NOMO-1 (cell line): ENCODE measurements at regions not wholly inside any gene's neighbourhood (a gene's known extent, or its start where the extent isn't known, plus 50 kb on each side); places are given as distances from the start of the nearest gene placed in this dataset.

Source experiments
- DNase-seq, 2 experiments: peaks; one replicate each; lab custom pipeline; 2025; ENCODE audit not compliant: unreplicated experiment in 2 of 2; lab: John Stamatoyannopoulos, UW

DNA sequence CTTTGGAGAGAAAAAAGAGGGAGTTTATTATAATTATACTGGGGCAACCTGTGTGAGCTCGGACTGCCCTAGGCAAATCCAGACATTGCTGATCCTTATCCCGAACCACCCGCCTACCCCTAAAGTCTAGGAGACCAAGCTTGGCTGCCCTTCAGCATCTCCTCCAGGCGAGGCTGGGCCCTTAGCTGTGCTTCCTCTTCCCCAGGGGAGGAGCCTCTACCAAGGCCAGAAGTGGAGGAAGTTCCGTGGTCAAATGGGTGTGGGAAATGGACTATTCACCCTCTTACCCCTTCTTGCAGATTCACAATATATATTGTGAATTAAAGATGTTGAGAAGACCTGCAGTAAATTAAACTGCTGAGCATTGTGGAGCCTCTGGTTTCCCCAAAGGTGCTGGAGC is 158.3 kb upstream of the HES1 start:
- peak; percentile 38 to 39 for DNase-seq

- DNase-seq, result no peak
These were observed 157.9 kb upstream of the HES1 start for GRCh38 chr3:193978030-193978429.

DNA sequence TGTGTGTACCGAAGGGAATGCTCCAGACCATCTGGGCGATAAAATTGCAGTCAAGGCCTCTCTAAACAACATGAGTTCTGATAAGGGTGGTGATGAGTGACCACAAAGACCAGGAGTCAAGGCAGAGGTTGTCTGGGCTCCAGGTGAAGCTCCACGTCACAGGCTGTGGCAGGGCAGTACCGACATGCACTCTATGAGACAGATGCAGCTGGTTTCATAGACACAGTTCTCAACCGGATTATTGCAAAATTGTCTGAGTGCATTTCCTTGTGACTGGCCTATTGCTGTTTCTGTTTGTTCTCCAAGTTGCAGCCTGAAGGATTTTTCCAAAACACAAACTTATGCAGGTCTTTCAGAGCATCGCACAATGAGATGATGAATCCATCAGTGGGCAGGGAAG is 157.5 kb upstream of the HES1 start:
- no peak for DNase-seq

- DNase-seq, result no peak
These were observed 155.6 kb upstream of the HES1 start for GRCh38 chr3:193980326-193980725.

DNA sequence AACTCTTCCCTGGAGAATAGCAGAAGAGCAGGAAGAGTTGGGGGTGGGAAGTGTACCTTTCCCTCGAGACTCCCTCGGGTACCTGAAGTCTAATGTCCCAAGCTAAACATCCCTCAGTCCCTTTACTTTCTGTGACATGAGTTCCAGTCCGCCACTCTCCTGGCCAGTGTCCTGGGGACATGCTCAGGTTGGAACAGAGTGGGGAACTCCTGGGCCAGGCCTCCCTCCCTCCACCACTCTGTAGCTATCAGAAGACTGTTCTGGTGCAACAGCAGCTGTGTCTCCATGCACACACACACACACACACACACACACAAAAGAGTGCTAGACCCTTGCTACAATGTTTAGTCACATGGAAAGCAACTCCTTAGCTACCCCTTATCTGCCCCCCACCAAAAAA is 155.0 kb upstream of the HES1 start:
- no peak for DNase-seq

- DNase-seq, result no peak
These were observed 154.4 kb upstream of the HES1 start for GRCh38 chr3:193981504-193981903.

GRCh38 chr3:193982258-193982659 is 153.7 kb upstream of the HES1 start:
- no peak for DNase-seq

DNA sequence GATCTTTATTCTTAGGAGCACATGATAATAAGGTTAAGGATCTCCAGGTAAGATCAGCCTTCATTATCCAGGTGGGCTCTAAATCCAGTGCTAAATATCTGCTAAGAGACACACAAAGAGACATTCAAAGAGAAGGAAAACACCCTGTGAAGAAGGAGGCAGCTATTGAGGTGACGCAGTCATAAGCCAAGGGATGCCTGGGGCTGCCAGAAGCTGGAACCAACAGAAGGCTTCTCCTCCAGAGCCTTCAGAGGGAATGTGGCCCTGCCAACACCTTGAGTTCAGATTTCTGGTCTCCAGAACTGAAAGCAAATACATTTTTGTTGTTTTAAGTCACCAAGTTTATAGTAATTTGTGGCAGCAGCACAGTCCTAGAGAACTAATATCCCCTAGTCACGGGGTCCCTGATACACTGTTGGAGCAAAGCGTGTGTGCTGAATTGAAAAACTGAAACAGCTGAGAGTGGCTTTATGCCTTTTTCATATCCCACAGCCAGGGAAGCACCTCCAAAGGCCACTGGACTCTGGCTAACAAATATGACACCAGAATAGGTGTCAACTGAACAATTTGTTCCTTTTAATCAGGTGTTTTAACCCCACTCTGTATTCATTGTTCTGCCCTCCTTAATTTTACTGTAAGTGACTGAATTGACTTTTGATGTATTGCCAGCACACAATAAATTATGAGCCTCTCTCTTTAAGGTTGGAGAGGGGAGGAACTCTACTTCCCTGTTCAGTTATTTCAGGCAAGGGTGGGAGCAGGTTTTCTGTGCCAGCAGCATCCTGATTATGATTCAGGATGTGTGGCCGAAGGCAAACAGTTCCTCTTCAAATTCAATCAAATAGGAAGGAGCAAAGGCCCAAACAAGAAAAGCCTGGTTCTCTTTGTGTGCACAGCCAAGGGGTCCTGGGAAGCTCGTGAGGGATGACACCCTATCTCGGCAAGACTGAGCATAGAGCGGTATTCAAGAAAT is 151.8 kb upstream of the HES1 start:
- DNase-seq, result no peak

DNA sequence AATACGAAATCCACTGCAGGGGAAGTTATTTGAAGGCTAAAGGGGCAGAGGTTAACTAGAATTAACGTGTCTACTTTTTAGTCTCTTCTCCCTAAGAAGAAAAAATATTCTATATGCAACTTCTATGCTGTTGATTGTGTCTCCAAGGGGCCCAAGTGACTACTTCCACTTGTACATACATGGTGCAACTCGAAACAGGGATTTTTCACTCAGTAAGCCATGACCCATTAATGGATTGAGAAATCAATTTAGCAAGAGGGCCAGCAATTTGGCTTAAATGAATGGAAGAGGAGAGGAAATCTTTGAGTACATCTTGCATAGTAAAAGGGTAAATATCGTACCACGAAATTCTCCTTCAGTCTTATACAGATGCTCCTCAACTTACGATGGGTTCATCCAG is 151.1 kb upstream of the HES1 start:
- no peak for DNase-seq

- no peak for DNase-seq
These were observed 148.8 kb upstream of the HES1 start for GRCh38 chr3:193987186-193987585.

DNA sequence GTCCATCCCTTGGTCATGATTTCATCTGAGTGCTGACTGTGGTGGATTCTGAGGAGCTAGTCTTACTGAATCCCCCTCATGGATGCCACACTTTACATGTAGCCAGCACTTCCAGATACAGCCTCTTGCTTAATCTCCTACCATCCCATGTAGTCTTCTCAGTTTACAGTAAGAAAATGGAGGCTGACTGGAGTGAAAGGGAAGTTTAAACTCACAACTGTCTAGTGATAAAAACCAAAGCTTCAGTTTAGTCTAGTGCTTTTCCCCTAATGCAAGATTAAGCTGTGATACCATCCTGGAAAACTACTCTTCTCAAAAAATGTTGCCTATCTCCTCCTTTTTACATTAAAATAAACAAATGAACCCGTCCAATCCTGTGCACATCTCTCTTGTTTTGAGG is 146.8 kb upstream of the HES1 start:
- no peak for DNase-seq

- DNase-seq, result peak in 1 of 2 experiments; percentile 49
These were observed 144.1 kb upstream of the HES1 start for GRCh38 chr3:193991666-193992424.

DNA sequence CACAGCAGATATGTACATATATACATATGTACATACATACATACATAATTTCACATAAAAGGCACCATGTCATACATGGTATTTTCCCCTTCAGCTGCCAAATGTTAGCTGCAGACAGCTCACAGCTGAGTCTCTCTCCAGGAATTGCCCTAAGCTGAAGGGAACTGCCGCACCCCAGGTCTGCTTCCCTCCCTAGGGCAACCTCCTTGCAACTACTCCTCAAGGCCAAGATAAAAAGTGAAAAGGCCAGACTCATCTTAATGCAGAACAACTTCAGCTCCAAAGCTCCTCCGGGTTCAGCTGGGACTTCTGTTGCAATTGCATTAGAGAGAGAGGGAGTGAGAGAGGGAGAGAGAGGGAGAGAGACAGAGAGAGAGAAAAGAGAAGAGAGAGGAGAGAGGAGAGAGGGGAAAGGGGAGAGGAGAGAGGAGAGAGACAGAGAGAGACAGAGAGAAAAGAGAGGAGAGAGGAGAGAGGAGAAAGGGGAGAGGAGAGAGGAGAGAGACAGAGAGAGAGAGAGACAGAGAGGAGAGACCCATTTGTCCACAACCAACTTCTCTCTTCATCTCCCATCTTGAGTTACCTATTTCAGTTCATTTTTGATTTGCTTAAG is 143.4 kb upstream of the HES1 start:
- DNase-seq, result no peak

GRCh38 chr3:193996221-193996620 is 139.7 kb upstream of the HES1 start:
- no peak for DNase-seq

DNA sequence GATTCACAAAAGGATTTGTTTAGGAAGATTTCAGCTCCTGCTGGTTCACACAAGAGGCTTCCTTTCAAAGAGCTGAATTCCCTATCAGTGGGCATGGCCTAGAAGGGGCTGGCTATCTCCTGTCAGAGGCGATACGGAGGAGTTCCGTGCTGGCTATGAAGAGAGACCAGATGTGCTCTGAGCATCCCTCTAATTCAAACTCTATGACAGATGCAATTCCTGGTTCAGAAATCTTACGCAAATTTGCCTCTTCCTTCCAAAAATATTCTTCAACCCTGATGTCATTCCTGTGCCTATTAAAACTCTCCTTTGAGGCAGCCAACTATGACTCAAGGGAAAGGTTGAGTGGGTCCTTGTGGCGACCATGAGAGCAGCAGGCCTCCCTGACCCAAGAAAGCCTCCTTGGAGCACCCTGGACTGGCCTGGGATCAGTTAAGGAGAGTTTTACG is 139.3 kb upstream of the HES1 start:
- no peak for DNase-seq

GRCh38 chr3:193997228-193998122 is 138.5 kb upstream of the HES1 start:
- DNase-seq, result no peak

GRCh38 chr3:193998123-193998448 is 137.9 kb upstream of the HES1 start:
- DNase-seq, result no peak

GRCh38 chr3:193998628-193999195 is 137.2 kb upstream of the HES1 start:
- DNase-seq, result no peak

DNA sequence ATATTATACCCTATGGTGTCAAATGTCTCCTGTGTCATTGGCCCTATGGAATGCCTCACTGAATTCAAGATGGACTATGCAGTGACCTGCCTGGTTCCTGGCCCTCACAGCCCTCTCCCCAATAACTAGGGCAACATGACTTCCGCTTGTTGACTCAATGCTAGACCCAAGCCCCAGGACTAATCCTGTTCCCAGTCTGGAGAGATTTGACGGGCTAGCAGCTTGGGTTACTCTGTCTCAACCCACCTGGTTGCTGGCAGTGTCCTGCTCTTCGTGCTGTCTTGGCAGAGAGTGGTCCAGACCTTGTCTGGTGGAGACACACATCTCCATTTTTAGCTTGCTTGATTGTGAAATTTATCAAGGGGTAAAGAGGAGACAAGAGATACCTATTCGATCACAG is 135.8 kb upstream of the HES1 start:
- DNase-seq, result no peak

DNA sequence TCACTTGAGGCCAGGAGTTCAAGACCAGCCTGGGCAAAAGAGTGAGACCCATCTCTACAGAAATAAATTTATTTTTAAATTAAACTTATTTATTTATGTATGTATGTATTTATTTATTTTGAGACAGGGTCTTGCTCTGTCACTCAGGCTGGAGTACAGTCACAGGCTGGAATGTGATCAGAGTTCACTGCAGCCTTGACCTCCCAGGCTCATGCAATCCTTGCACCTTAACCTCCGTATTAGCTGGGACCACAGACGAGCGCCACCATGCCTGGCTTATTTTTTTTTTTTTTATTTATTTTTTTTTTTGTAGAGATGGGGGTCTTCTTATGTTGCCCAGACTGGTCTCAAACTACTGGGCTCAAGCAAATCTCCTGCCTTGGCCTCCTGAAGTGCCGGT is 135.2 kb upstream of the HES1 start:
- DNase-seq, result no peak
